IMR-90 (cell line): ENCODE measurements at regions not wholly inside any gene's neighbourhood (a gene's known extent, or its start where the extent isn't known, plus 50 kb on each side); places are given as distances from the start of the nearest gene placed in this dataset.

Experiments
- ATAC-seq: fragments of 200-7000 bp; cut with Tn5 transposase; 2 replicates; pipeline ENCODE4 v1.9.1; 2020; ENCODE audit warnings: low read depth, mild to moderate bottlenecking, moderate library complexity
- BruUV-seq: library from RNA; stranded (reverse); fragments of 400-500 nt; replicated peaks from 2 replicates; lab custom pipeline; 2021; lab: Mats Ljungman, UMichigan
- CTCF ChIA-PET: fragments of 300-600 bp; formaldehyde crosslinking; extraction: SDS; loops from one replicate; lab custom pipeline; 2021; ENCODE audit warnings: antibody characterized with exemption; lab: Yijun Ruan, JAX
- POLR2A ChIA-PET: fragments of 300-600 bp; sonication (Branson Sonifier 250); formaldehyde crosslinking; loops from one replicate; lab custom pipeline; 2022; ENCODE audit warnings: antibody characterized with exemption; ENCODE audit not compliant: unreplicated experiment; lab: Charles Lee
- DNase-seq: peaks from one replicate; pipeline ENCODE4 v3.0.0; 2013
- H2AFZ ChIP-seq: replicated peaks from 2 replicates; pipeline ENCODE3; 2013; ENCODE audit warnings: low read length, mild to moderate bottlenecking; ENCODE audit not compliant: poor library complexity
- H2AK5ac ChIP-seq: 2 replicates; pipeline ENCODE4 v1.6.1; 2013; ENCODE audit warnings: low read depth, low read length, inconsistent platforms
- H2AK9ac ChIP-seq: replicated peaks from 2 replicates; pipeline ENCODE3; 2013; ENCODE audit warnings: mild to moderate bottlenecking, low read depth, low read length, moderate library complexity; ENCODE audit not compliant: poor library complexity
- H2BK120ac ChIP-seq: 2 replicates; pipeline ENCODE4 v1.6.1; 2013; ENCODE audit warnings: low read depth, low read length, inconsistent platforms
- H2BK15ac ChIP-seq: 3 replicates; pipeline ENCODE4 v1.6.1; 2013; ENCODE audit warnings: low read depth, low read length, inconsistent platforms
- H2BK20ac ChIP-seq: 2 replicates; pipeline ENCODE4 v1.6.1; 2013; ENCODE audit warnings: low read depth, mild to moderate bottlenecking, inconsistent platforms, low read length, moderate library complexity
- H2BK5ac ChIP-seq: 2 replicates; pipeline ENCODE4 v1.6.1; 2013; ENCODE audit warnings: mild to moderate bottlenecking, low read depth, low read length, inconsistent platforms; ENCODE audit not compliant: poor library complexity, severe bottlenecking
- H3K14ac ChIP-seq: replicated peaks from 2 replicates; pipeline ENCODE4 v1.6.1; 2013; ENCODE audit warnings: low read depth, low read length, inconsistent platforms
- H3K18ac ChIP-seq: 2 replicates; pipeline ENCODE4 v1.6.1; 2013; ENCODE audit warnings: low read depth, low read length, control low read depth
- H3K23ac ChIP-seq: 2 replicates; pipeline ENCODE4 v1.6.1; 2013; ENCODE audit warnings: low read depth, low read length, inconsistent platforms
- H3K27ac ChIP-seq: 2 replicates; pipeline ENCODE4 v1.5.1; 2013; ENCODE audit warnings: mild to moderate bottlenecking, control low read depth, low read length; ENCODE audit not compliant: insufficient read depth
- H3K27me3 ChIP-seq: 2 replicates; pipeline ENCODE4 v1.6.1; 2013; ENCODE audit warnings: low read length; ENCODE audit not compliant: control insufficient read depth, insufficient read depth
- H3K36me3 ChIP-seq: 2 replicates; pipeline ENCODE4 v1.6.1; 2013; ENCODE audit warnings: low read length, mixed read lengths; ENCODE audit not compliant: control insufficient read depth, insufficient read depth
- H3K4ac ChIP-seq: 2 replicates; pipeline ENCODE4 v1.6.1; 2013; ENCODE audit warnings: low read depth, low read length, inconsistent platforms
- H3K4me1 ChIP-seq: 2 replicates; pipeline ENCODE4 v1.6.1; 2013; ENCODE audit warnings: low read length, mixed read lengths; ENCODE audit not compliant: control insufficient read depth, insufficient read depth
- H3K4me2 ChIP-seq: 2 replicates; pipeline ENCODE4 v1.6.1; 2013; ENCODE audit warnings: low read depth, mild to moderate bottlenecking, control low read depth, low read length, moderate library complexity
- H3K4me3 ChIP-seq: 2 replicates; pipeline ENCODE4 v1.5.1; 2013; ENCODE audit warnings: low read depth, mild to moderate bottlenecking, control low read depth, low read length, moderate library complexity; ENCODE audit not compliant: insufficient read depth
- H3K56ac ChIP-seq: 2 replicates; pipeline ENCODE4 v1.6.1; 2013; ENCODE audit warnings: low read length, inconsistent platforms; ENCODE audit not compliant: insufficient read depth; ENCODE audit errors: extremely low read depth
- H3K79me1 ChIP-seq, 2 experiments: 2 replicates each; pipeline ENCODE4 v1.6.1; 2013; ENCODE audit warnings: low read length in 2 of 2, inconsistent platforms in 1 of 2, low read depth in 1 of 2
- H3K9ac ChIP-seq: 2 replicates; pipeline ENCODE4 v1.6.1; 2013; ENCODE audit warnings: low read depth, low read length, control low read depth
- H3K9me1 ChIP-seq: 2 replicates; pipeline ENCODE4 v1.6.1; 2013; ENCODE audit warnings: low read length, inconsistent platforms; ENCODE audit not compliant: insufficient read depth
- H3K9me3 ChIP-seq: 2 replicates; pipeline ENCODE4 v1.6.1; 2013; ENCODE audit warnings: low read length; ENCODE audit not compliant: control insufficient read depth, insufficient read depth
- H4K20me1 ChIP-seq: 2 replicates; pipeline ENCODE4 v1.6.1; 2013; ENCODE audit warnings: low read length, inconsistent platforms; ENCODE audit not compliant: insufficient read depth
- H4K5ac ChIP-seq: 2 replicates; pipeline ENCODE4 v1.6.1; 2013; ENCODE audit warnings: mild to moderate bottlenecking, low read depth, low read length, control low read depth
- H4K8ac ChIP-seq, 2 experiments: 2 replicates each; pipeline ENCODE4 v1.6.1; 2013; ENCODE audit warnings: low read depth in 2 of 2, low read length in 2 of 2, control low read depth in 1 of 2, inconsistent platforms in 1 of 2
- H4K91ac ChIP-seq: 2 replicates; pipeline ENCODE4 v1.6.1; 2013; ENCODE audit warnings: low read depth, low read length, inconsistent platforms; ENCODE audit not compliant: insufficient read depth
- RCOR1 ChIP-seq: IDR thresholded peaks from 2 replicates; pipeline ENCODE4 v1.6.1; 2012; ENCODE audit warnings: mild to moderate bottlenecking, low read length, improper control_type of control experiment; ENCODE audit not compliant: insufficient replicate concordance
- RFX5 ChIP-seq: IDR thresholded peaks from 2 replicates; pipeline ENCODE4 v1.8.0; 2012; ENCODE audit warnings: low read depth, mild to moderate bottlenecking, low read length, moderate library complexity
- WGBS, 2 experiments: methylation state at CpG; one replicate each; pipeline versions ENCODE4 v1.1.5 to v1.1.7; 2013; ENCODE audit warnings: missing lambda C conversion rate in 2 of 2; ENCODE audit not compliant: insufficient read length in 1 of 2; ENCODE audit errors: extremely low coverage in 2 of 2; 5-methylcytosine and 5-hydroxymethylcytosine counted together
- dilution Hi-C: fragments of 300-500 bp; cut with HindIII; formaldehyde crosslinking; loops from one replicate; pipeline ENCODE4 v1.14.3; 2018; ENCODE audit warnings: low sequenced_read_pairs; ENCODE audit not compliant: unreplicated experiment
- in situ Hi-C: fragments of 300-500 bp; cut with MboI; formaldehyde crosslinking; loops from 3 replicates; pipeline ENCODE4 v1.14.3; 2019; ENCODE audit warnings: low sequenced_read_pairs, inconsistent platforms, mixed read lengths
- intact Hi-C: fragments of 100-400 bp; cut with micrococcal nuclease; formaldehyde crosslinking; loops from 2 replicates; pipeline ENCODE4 v1.10.0; 2022

GRCh38 chr2:76406134-76406855 is 695.6 kb upstream of the GCFC2 start:
- Histone ChIP-seq H3K9ac (no peak overlapping the region), H3K27ac (no peak overlapping the region), H4K91ac (no peak overlapping the region), H3K18ac (no peak overlapping the region), H3K23ac (no peak overlapping the region), H3K36me3 (no peaks in the 10 kb centered on the region), H3K79me1 (no peaks in the 10 kb centered on the region), H2AK5ac (no peak overlapping the region), H3K14ac (no peak overlapping the region), H3K4me3 (no peak overlapping the region), H3K4me1 (no peaks in the 10 kb centered on the region), H2BK15ac (no peak overlapping the region), H2BK120ac (no peak overlapping the region), H3K4me2 (no peak overlapping the region), H3K56ac (no peak overlapping the region), H4K5ac (no peak overlapping the region), H3K4ac (no peak overlapping the region), H2AFZ (no peak overlapping the region), H3K9me1 (no peaks in the 10 kb centered on the region), H2BK5ac (no peak overlapping the region), H4K20me1 (no peaks in the 10 kb centered on the region), H2AK9ac (no peak overlapping the region), H2BK20ac (no peak overlapping the region), H4K8ac (no peak overlapping the region), H3K27me3 (no peaks in the 10 kb centered on the region), H3K9me3 (peaks cover 6% of the 10 kb centered on the region; the same call in 1 of the 2 replicates)
- DNase-seq = no peak
- WGBS, 2 experiments = 40% methylated on average over 1 of the region's 12 CpGs; no CpG with 5 or more reads in 1 of the 2 experiments
- intact Hi-C loops (loop anchor here (2.0 kb wide), 1 partner anchor 25 kb away; no protein-coding TSS in a partner anchor), dilution Hi-C loops (no loop called here), in situ Hi-C loops (no loop called here)
- no peak for ATAC-seq
- ChIA-PET CTCF (no interaction called here), POLR2A (no interaction called here)
- TF ChIP-seq RCOR1 = no peak
- no peak for TF ChIP-seq RFX5
- BruUV-seq = no TSS peak
